H9 (cell line): ENCODE measurements at regions not wholly inside any gene's neighbourhood (a gene's known extent, or its start where the extent isn't known, plus 50 kb on each side); places are given as distances from the start of the nearest gene placed in this dataset.
A peak's percentile ranks its signal among the peaks of the same experiment; 100 is the strongest.
"Not testable (repeated sequence)": the region's sequence is repeated elsewhere in the genome, so short reads cannot be mapped to it uniquely, and the experiment has no call there.

ENCODE experiments used
- DNase-seq: peaks from one replicate; pipeline ENCODE4 v3.0.0-alpha.2; 2017
- H2AFZ ChIP-seq: one replicate; pipeline ENCODE4 v1.6.1; 2013; ENCODE audit warnings: mild to moderate bottlenecking, low read length, control low read depth, moderate library complexity
- H2AK5ac ChIP-seq: 2 replicates; pipeline ENCODE4 v1.6.1; 2013; ENCODE audit warnings: low read length, control low read depth, mixed read lengths; ENCODE audit not compliant: insufficient read length
- H2BK120ac ChIP-seq: one replicate; pipeline ENCODE4 v1.6.1; 2013; ENCODE audit warnings: low read depth, mild to moderate bottlenecking, low read length, control low read depth, inconsistent platforms; ENCODE audit not compliant: poor library complexity, severe bottlenecking
- H2BK12ac ChIP-seq: 2 replicates; pipeline ENCODE4 v1.6.1; 2013; ENCODE audit warnings: low read length, control low read depth, mixed read lengths, low read depth; ENCODE audit not compliant: insufficient read length
- H2BK15ac ChIP-seq: 2 replicates; pipeline ENCODE4 v1.6.1; 2013; ENCODE audit warnings: low read depth, low read length, control low read depth
- H2BK20ac ChIP-seq: one replicate; pipeline ENCODE4 v1.6.1; 2013; ENCODE audit warnings: low read depth, mild to moderate bottlenecking, low read length, control low read depth, inconsistent platforms; ENCODE audit not compliant: poor library complexity, severe bottlenecking
- H2BK5ac ChIP-seq: 2 replicates; pipeline ENCODE4 v1.6.1; 2013; ENCODE audit warnings: low read length, control low read depth, mixed read lengths; ENCODE audit not compliant: insufficient read length
- H3K14ac ChIP-seq: 2 replicates; pipeline ENCODE4 v1.6.1; 2013; ENCODE audit warnings: low read length, control low read depth; ENCODE audit not compliant: insufficient read depth
- H3K18ac ChIP-seq: 2 replicates; pipeline ENCODE4 v1.6.1; 2013; ENCODE audit warnings: low read depth, mild to moderate bottlenecking, mixed read lengths, low read length, control low read depth; ENCODE audit not compliant: insufficient read length
- H3K23ac ChIP-seq: 2 replicates; pipeline ENCODE4 v1.6.1; 2013; ENCODE audit warnings: low read length, control low read depth, mixed read lengths, low read depth; ENCODE audit not compliant: insufficient read length
- H3K23me2 ChIP-seq: 2 replicates; pipeline ENCODE4 v1.6.1; 2013; ENCODE audit warnings: low read depth, mild to moderate bottlenecking, mixed read lengths, low read length, control low read depth; ENCODE audit not compliant: insufficient read length, poor library complexity, severe bottlenecking
- H3K27ac ChIP-seq: 2 replicates; pipeline ENCODE4 v1.5.1; 2013; ENCODE audit warnings: low read length, control low read depth, mixed read lengths, low read depth; ENCODE audit not compliant: insufficient read length
- H3K27me3 ChIP-seq: 2 replicates; pipeline ENCODE4 v1.6.1; 2013; ENCODE audit warnings: low read length, control low read depth, inconsistent platforms; ENCODE audit not compliant: insufficient read depth
- H3K4ac ChIP-seq: 2 replicates; pipeline ENCODE4 v1.6.1; 2013; ENCODE audit warnings: low read depth, mild to moderate bottlenecking, control low read depth, inconsistent platforms, low read length, moderate library complexity
- H3K4me1 ChIP-seq: 2 replicates; pipeline ENCODE4 v1.6.1; 2013; ENCODE audit warnings: low read length, control low read depth, inconsistent platforms; ENCODE audit not compliant: insufficient read depth
- H3K4me2 ChIP-seq: 2 replicates; pipeline ENCODE4 v1.6.1; 2013; ENCODE audit warnings: low read length, control low read depth, mixed read lengths; ENCODE audit not compliant: insufficient read length, insufficient read depth
- H3K56ac ChIP-seq: 2 replicates; pipeline ENCODE4 v1.6.1; 2013; ENCODE audit warnings: low read depth, mild to moderate bottlenecking, mixed read lengths, low read length, control low read depth; ENCODE audit not compliant: insufficient read length
- H3K79me1 ChIP-seq: 2 replicates; pipeline ENCODE4 v1.6.1; 2013; ENCODE audit warnings: low read depth, mild to moderate bottlenecking, moderate library complexity, low read length, control low read depth, inconsistent platforms; ENCODE audit not compliant: insufficient read depth, poor library complexity, severe bottlenecking
- H3K79me2 ChIP-seq: 2 replicates; pipeline ENCODE4 v1.6.1; 2013; ENCODE audit warnings: low read length, control low read depth, inconsistent platforms; ENCODE audit not compliant: insufficient read depth
- H3K9ac ChIP-seq: 2 replicates; pipeline ENCODE4 v1.6.1; 2013; ENCODE audit warnings: low read length, control low read depth, mixed read lengths; ENCODE audit not compliant: insufficient read length; ENCODE audit errors: extremely low read depth
- H3K9me3 ChIP-seq: one replicate; pipeline ENCODE4 v1.6.1; 2013; ENCODE audit warnings: low read depth, low read length, inconsistent platforms; ENCODE audit not compliant: control insufficient read depth
- H3T11ph ChIP-seq: one replicate; pipeline ENCODE4 v1.6.1; 2013; ENCODE audit warnings: mild to moderate bottlenecking, low read length, control low read depth, inconsistent platforms
- H4K20me1 ChIP-seq: one replicate; pipeline ENCODE4 v1.6.1; 2013; ENCODE audit not compliant: control insufficient read depth, insufficient read length, insufficient read depth
- H4K5ac ChIP-seq: 2 replicates; pipeline ENCODE4 v1.6.1; 2013; ENCODE audit warnings: low read depth, mild to moderate bottlenecking, mixed read lengths, low read length, control low read depth; ENCODE audit not compliant: insufficient read length
- H4K8ac ChIP-seq: replicated peaks from 2 replicates; pipeline ENCODE4 v1.6.1; 2013; ENCODE audit warnings: low read length, control low read depth, mixed read lengths, low read depth; ENCODE audit not compliant: insufficient read length
- H4K91ac ChIP-seq: 2 replicates; pipeline ENCODE4 v1.6.1; 2013; ENCODE audit warnings: low read depth, mild to moderate bottlenecking, moderate library complexity, mixed read lengths, low read length, control low read depth; ENCODE audit not compliant: insufficient read length
- H3K27ac Mint-ChIP-seq, 3 experiments: 2 replicates in 2 of 3; 3 replicates in 1 of 3; pipeline ENCODE4 v1.8.0; 2020 to 2021; ENCODE audit warnings: mixed read lengths in 3 of 3, mild to moderate bottlenecking in 1 of 3, moderate library complexity in 1 of 3
- H3K27me3 Mint-ChIP-seq: 2 replicates; pipeline ENCODE4 v1.8.0; 2021; ENCODE audit warnings: low read depth, mild to moderate bottlenecking, moderate library complexity, mixed read lengths
- H3K36me3 Mint-ChIP-seq, 3 experiments: 2 replicates in 2 of 3; 3 replicates in 1 of 3; pipeline ENCODE4 v1.8.0; 2020 to 2021; ENCODE audit warnings: low read depth in 3 of 3, mixed read lengths in 3 of 3; ENCODE audit not compliant: insufficient read depth in 1 of 3
- H3K4me1 Mint-ChIP-seq, 2 experiments: 2 replicates each; pipeline ENCODE4 v1.8.0; 2020; ENCODE audit warnings: mixed read lengths in 2 of 2
- H3K4me3 Mint-ChIP-seq, 2 experiments: 2 replicates in 1 of 2; 3 replicates in 1 of 2; pipeline ENCODE4 v1.8.0; 2020 to 2021; ENCODE audit warnings: mild to moderate bottlenecking in 2 of 2, mixed read lengths in 2 of 2, moderate library complexity in 1 of 2
- H3K9me3 Mint-ChIP-seq, 2 experiments: 2 replicates in 1 of 2; 3 replicates in 1 of 2; pipeline ENCODE4 v1.8.0; 2020; ENCODE audit warnings: mild to moderate bottlenecking in 2 of 2, mixed read lengths in 2 of 2, moderate library complexity in 1 of 2
- CTCF ChIP-seq: fragments of 200-600 bp; sonication (generic); conservative IDR thresholded peaks from 3 replicates; pipeline ENCODE4 v1.8.0; 2021; ENCODE audit warnings: antibody characterized with exemption, mild to moderate bottlenecking
- WGBS: extraction: QIAGEN DNeasy Blood & Tissue Kit; methylation state at CpG from one replicate; pipeline ENCODE4 v1.1.7; 2013; ENCODE audit warnings: missing lambda C conversion rate, low lambda C conversion rate, mixed read lengths; ENCODE audit not compliant: insufficient read length; ENCODE audit errors: extremely low coverage; 5-methylcytosine and 5-hydroxymethylcytosine counted together

GRCh38 chr2:5203134-5203755, 488.9 kb upstream of the SOX11 start:
- H3K9me3 ChIP-seq: no peaks in the 10 kb centered on the region
- H2BK12ac ChIP-seq: no peak overlapping the region
- H3K4ac ChIP-seq: no peak overlapping the region
- no peak overlapping the region for H2BK15ac ChIP-seq
- no peak overlapping the region for H4K5ac ChIP-seq
- H3K27ac ChIP-seq: no peak overlapping the region
- no peak overlapping the region for H2BK5ac ChIP-seq
- H3K18ac ChIP-seq: peak overlapping the region; percentile 15
- H4K8ac ChIP-seq: no peak overlapping the region
- peak overlapping the region; percentile 54 for H2AFZ ChIP-seq
- H3K27ac Mint-ChIP-seq: no peak overlapping the region
- no peaks in the 10 kb centered on the region; the same call in 1 of the 2 replicates for H3K4me1 ChIP-seq
- H3K23me2 ChIP-seq: no peaks in the 10 kb centered on the region
- H2BK120ac ChIP-seq: no peak overlapping the region
- no peak overlapping the region for H3K4me2 ChIP-seq
- no peaks in the 10 kb centered on the region for H3K27me3 Mint-ChIP-seq
- no peak overlapping the region for H3T11ph ChIP-seq
- peaks cover 2 to 3% of the 10 kb centered on the region in 2 experiments; a peak in 4 of 5 replicates for H3K9me3 Mint-ChIP-seq
- no CpG with 5 or more reads among the region's 5 CpGs for WGBS
- H3K4me1 Mint-ChIP-seq: peaks cover 7 to 10% of the 10 kb centered on the region in 2 experiments; a peak in 3 of 4 replicates
- no peaks in the 10 kb centered on the region for H3K36me3 Mint-ChIP-seq
- no peak for TF ChIP-seq CTCF
- H2BK20ac ChIP-seq: no peak overlapping the region
- no peaks in the 10 kb centered on the region for H3K79me2 ChIP-seq
- no peak overlapping the region for H3K14ac ChIP-seq
- H3K56ac ChIP-seq: no peak overlapping the region
- no peaks in the 10 kb centered on the region for H4K20me1 ChIP-seq
- no peaks in the 10 kb centered on the region for H3K79me1 ChIP-seq
- H3K9ac ChIP-seq: no peak overlapping the region
- DNase-seq: no peak
- no peak overlapping the region for H3K4me3 Mint-ChIP-seq
- no peak overlapping the region for H3K23ac ChIP-seq
- H4K91ac ChIP-seq: no peak overlapping the region
- H2AK5ac ChIP-seq: no peak overlapping the region
- no peaks in the 10 kb centered on the region; the same call in 1 of the 2 replicates for H3K27me3 ChIP-seq

GRCh38 chr2:5206742-5207141, 485.4 kb upstream of the SOX11 start:
- H3K23ac ChIP-seq, H3K23me2 ChIP-seq, H4K8ac ChIP-seq, H3T11ph ChIP-seq, H3K9me3 ChIP-seq, H3K36me3 Mint-ChIP-seq, H3K27ac Mint-ChIP-seq, H3K4ac ChIP-seq, H2BK120ac ChIP-seq, H3K56ac ChIP-seq, H3K18ac ChIP-seq, H2BK20ac ChIP-seq, H3K27me3 ChIP-seq, H3K9ac ChIP-seq, H3K4me2 ChIP-seq, H2AFZ ChIP-seq, H3K79me2 ChIP-seq, H3K27ac ChIP-seq, H4K91ac ChIP-seq, H2BK5ac ChIP-seq, H4K5ac ChIP-seq, H2BK12ac ChIP-seq, H4K20me1 ChIP-seq, H2AK5ac ChIP-seq, H3K9me3 Mint-ChIP-seq, H3K14ac ChIP-seq, H3K4me1 ChIP-seq, H3K4me3 Mint-ChIP-seq, H3K79me1 ChIP-seq, H3K27me3 Mint-ChIP-seq, H2BK15ac ChIP-seq, DNase-seq: not testable (repeated sequence)
- H3K4me1 Mint-ChIP-seq: peaks cover 7 to 10% of the 10 kb centered on the region in 2 experiments; a peak in 3 of 4 replicates
- WGBS: no CpG with 5 or more reads among the region's 2 CpGs
